HFFc6 (cell line): ENCODE measurements at regions not wholly inside any gene's neighbourhood (a gene's known extent, or its start where the extent isn't known, plus 50 kb on each side); places are given as distances from the start of the nearest gene placed in this dataset.

ENCODE experiments used
- DNase-seq: peaks from one replicate; pipeline ENCODE4 v3.0.0-alpha.2; 2018
- H3K27ac Mint-ChIP-seq: 2 replicates; pipeline ENCODE4 v1.8.0; 2020; ENCODE audit warnings: mild to moderate bottlenecking, mixed read lengths
- H3K27me3 Mint-ChIP-seq: 2 replicates; pipeline ENCODE4 v1.8.0; 2021; ENCODE audit warnings: mild to moderate bottlenecking, moderate library complexity, mixed read lengths; ENCODE audit not compliant: insufficient read depth
- H3K36me3 Mint-ChIP-seq: 2 replicates; pipeline ENCODE4 v1.8.0; 2021; ENCODE audit warnings: low read depth, mixed read lengths
- H3K4me1 Mint-ChIP-seq: 2 replicates; pipeline ENCODE4 v1.8.0; 2020; ENCODE audit warnings: low read depth, mixed read lengths
- H3K4me3 Mint-ChIP-seq: 2 replicates; pipeline ENCODE4 v1.8.0; 2020; ENCODE audit warnings: mild to moderate bottlenecking, moderate library complexity, mixed read lengths
- H3K9me3 Mint-ChIP-seq: 2 replicates; pipeline ENCODE4 v1.8.0; 2020; ENCODE audit warnings: mild to moderate bottlenecking, mixed read lengths
- TF ChIP-seq, protein P1 (sequence below): fragments of 200-600 bp; sonication (generic); IDR thresholded peaks from 2 replicates; pipeline ENCODE4 v1.5.0; 2021; ENCODE audit warnings: antibody characterized with exemption, mild to moderate bottlenecking

- H3K27me3 Mint-ChIP-seq = no peaks in the 10 kb centered on the region; the same call in 1 of the 2 replicates
Observed at GRCh38 chr4:173866322-173867026, 336.4 kb upstream of the HAND2 start.

GRCh38 chr4:173862754-173863153 is 332.7 kb upstream of the HAND2 start:
- Mint-ChIP-seq H3K4me1 (no peaks in the 10 kb centered on the region), H3K9me3 (peaks cover 12% of the 10 kb centered on the region), H3K27me3 (no peaks in the 10 kb centered on the region; the same call in 1 of the 2 replicates)

More at GRCh38 chr4:173866322-173867026, 336.4 kb upstream of the HAND2 start:
- Mint-ChIP-seq H3K9me3 (peaks cover 10% of the 10 kb centered on the region), H3K4me3 (no peak overlapping the region), H3K36me3 (no peaks in the 10 kb centered on the region), H3K4me1 (no peaks in the 10 kb centered on the region), H3K27ac (no peak overlapping the region)
- TF ChIP-seq, protein P1, sequence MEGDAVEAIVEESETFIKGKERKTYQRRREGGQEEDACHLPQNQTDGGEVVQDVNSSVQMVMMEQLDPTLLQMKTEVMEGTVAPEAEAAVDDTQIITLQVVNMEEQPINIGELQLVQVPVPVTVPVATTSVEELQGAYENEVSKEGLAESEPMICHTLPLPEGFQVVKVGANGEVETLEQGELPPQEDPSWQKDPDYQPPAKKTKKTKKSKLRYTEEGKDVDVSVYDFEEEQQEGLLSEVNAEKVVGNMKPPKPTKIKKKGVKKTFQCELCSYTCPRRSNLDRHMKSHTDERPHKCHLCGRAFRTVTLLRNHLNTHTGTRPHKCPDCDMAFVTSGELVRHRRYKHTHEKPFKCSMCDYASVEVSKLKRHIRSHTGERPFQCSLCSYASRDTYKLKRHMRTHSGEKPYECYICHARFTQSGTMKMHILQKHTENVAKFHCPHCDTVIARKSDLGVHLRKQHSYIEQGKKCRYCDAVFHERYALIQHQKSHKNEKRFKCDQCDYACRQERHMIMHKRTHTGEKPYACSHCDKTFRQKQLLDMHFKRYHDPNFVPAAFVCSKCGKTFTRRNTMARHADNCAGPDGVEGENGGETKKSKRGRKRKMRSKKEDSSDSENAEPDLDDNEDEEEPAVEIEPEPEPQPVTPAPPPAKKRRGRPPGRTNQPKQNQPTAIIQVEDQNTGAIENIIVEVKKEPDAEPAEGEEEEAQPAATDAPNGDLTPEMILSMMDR = no peak
- DNase-seq = no peak

GRCh38 chr4:173860094-173860493 is 330.1 kb upstream of the HAND2 start:
- Mint-ChIP-seq H3K4me3 (no peak overlapping the region), H3K36me3 (no peaks in the 10 kb centered on the region), H3K27me3 (no peaks in the 10 kb centered on the region; the same call in 1 of the 2 replicates), H3K4me1 (no peaks in the 10 kb centered on the region), H3K9me3 (peaks cover 18% of the 10 kb centered on the region), H3K27ac (no peak overlapping the region)
- TF ChIP-seq, protein P1 = no peak
- DNase-seq = no peak

More at GRCh38 chr4:173862754-173863153, 332.7 kb upstream of the HAND2 start:
- H3K36me3 Mint-ChIP-seq = no peaks in the 10 kb centered on the region
- TF ChIP-seq, protein P1 = no peak
- no peak overlapping the region for H3K4me3 Mint-ChIP-seq
- no peak overlapping the region for H3K27ac Mint-ChIP-seq
- DNase-seq = no peak

DNA sequence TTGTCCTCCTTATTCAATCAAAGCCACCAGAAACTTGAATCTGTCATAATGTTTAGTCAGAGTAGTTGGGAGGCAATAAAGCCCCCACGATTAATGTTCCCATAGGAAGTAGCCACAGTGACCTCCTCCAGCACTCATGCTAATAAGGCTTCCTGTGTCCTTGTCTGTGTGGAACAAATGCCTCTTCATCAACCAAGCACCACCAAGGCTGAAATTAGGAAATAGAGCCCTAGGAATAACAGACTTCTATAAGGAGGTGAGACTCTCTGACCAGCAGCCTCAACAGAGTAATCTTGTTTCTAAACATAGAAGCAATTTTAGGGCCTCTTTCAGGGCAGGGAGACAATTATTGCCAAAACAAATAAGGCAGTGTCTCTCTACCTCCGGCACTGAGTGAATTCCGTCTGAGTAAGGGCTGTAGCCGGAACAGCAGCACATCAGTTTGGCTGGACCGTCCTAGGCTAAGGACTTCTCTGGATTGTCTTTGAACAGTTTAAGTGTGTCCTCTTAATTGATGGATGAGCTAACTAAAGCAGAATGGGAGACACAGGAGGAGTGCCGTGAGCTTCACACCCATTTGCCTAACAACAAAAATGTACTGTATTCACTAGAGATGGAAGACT is 329.2 kb upstream of the HAND2 start:
- Mint-ChIP-seq H3K27me3 (no peaks in the 10 kb centered on the region), H3K4me1 (no peaks in the 10 kb centered on the region), H3K9me3 (peaks cover 13% of the 10 kb centered on the region), H3K27ac (no peak overlapping the region), H3K4me3 (no peak overlapping the region), H3K36me3 (no peaks in the 10 kb centered on the region)
- TF ChIP-seq, protein P1 = no peak
- DNase-seq = no peak

- TF ChIP-seq, protein P1 = no peak
- no peak for DNase-seq
- H3K4me1 Mint-ChIP-seq = no peaks in the 10 kb centered on the region
- no peak overlapping the region for H3K4me3 Mint-ChIP-seq
- no peaks in the 10 kb centered on the region for H3K36me3 Mint-ChIP-seq
- H3K9me3 Mint-ChIP-seq = peaks cover 13% of the 10 kb centered on the region
- no peaks in the 10 kb centered on the region for H3K27me3 Mint-ChIP-seq
- no peak overlapping the region for H3K27ac Mint-ChIP-seq
Observed at GRCh38 chr4:173858471-173858870, 328.4 kb upstream of the HAND2 start.
